ENCODE measurements at regions not wholly inside any gene's neighbourhood (a gene's known extent, or its start where the extent isn't known, plus 50 kb on each side); places are given as distances from the start of the nearest gene placed in this dataset.

DNA sequence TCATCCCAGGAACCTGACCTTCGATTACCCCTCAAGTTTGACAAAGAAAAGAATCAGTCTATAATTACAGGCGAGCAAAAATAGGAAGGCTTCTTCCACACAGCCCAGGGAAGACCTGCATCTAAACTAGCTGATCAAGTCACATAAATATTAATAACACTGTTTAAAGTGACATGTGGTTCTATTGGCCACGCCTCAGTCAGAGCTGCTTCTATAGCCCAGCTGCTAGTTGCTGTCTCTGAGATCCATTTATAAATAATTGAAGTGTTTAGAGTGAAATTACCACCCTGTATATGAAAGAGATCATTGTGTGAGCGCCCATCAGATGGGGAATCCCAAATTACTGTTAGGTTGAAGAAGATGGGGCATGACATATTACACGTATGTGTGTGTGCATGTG, 426.0 kb downstream of the CDH2 start:
- DNase-seq: no peak

DNA sequence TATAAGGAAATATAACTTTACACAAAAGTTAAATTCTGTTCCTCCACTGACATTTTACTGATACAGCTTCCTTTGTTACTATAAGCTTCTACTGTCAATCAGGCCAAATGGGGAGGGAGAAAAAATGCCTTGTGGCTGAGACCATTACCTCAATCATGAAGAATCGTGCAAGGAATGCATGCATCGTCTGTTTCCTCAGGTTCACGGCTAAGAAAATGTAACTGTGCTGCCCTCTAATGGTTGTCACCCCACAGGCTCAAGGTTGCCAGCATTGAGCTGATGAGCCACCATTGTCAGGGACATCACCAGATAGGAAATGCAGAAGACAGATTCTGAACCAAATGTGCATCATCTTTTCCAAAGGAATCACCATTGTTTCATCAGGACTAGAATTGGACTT, 426.9 kb downstream of the CDH2 start:
- no peak for DNase-seq

DNA sequence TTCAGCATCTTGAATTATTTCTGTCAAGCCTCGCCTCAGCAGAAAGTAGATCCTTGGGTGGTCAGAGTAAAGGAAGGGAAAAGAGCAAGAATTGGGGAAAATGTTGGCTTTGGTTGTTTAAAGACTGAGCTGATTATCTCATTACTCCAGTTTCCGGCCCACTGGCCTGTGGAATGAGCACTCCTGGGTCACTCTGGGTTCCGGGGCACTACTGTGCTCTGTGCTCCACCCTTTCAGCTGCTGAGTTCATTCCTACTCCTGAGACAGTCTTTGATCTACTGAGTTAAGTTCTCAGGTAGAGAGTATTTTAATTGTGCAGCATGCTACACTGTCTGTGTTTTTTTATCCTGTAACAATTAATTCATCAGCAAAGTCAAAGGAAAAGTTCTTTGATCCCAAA, 427.7 kb downstream of the CDH2 start:
- DNase-seq: no peak

DNA sequence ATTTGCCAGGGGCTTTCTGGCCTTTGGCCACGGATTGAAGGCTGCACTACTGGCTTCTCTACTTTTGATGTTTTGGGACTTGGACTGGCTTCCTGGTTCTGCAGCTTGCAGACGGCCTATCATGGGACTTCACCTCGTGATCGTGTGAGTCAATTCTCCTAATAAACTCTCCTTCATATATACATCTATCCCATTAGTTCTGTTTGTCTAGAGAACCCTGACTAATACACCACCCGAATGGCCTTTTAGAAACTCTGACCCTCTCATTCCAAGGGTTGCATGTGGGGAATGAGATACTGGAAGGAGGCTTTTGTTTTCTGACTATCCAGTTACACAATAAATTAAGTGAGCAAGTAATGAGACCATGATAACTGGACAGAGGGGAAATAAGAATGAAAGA, 430.7 kb downstream of the CDH2 start:
- no peak for DNase-seq

DNA sequence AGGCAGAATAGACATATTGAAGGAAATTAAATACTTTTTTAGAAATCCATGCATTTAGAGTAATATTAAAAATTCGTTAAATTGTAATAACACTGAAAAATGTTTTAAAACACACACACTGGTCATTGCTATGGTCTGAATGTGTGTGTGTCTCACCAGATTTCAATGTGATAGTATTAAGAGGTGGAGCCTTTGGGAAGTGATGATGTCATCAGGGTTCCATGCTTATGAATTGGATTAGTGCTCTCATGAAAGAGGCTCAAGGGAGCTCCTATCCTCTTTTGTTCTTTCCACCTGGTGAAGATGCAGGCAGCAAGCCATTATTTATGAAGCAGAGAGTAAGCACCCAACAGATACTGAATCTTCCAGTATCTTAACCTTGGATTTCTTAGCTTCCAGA, 441.8 kb downstream of the CDH2 start:
- no peak for DNase-seq

DNA sequence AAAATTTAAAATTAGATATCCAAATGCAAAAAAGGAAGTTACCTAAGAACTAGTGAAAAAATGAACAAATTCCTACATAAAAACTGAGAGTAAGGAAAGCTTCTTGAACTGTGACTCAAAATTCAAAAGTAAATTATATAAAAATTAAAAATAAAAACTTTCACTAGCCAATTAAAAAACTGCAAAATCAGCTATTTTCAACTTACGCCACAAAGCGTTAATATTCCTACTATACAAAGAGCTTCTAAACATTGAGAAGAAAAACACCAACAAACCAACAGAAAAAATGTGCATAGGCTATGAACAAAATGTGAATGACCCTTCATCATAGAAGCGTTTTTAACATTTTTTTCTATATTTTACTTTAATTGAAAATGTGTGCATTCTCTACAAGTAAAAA, 445.7 kb downstream of the CDH2 start:
- DNase-seq: no peak

DNA sequence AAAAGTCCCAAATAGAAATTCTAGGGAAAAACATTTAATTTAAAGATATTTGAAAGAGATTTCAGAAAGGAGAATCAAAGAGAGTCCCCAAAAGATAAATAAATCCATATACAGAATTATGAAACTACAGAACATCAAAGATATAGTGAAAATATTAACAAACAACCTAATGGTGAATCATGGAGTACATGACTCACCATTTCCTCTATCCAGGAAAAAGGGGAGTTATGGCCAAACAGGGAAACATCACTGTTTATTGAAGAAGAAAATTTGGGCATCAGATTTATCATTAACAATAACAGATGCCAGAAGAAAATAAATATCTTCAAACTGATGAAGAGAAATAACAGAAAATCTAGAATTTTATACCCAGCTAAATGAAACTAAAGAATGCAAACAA, 448.3 kb downstream of the CDH2 start:
- DNase-seq: no peak

DNA sequence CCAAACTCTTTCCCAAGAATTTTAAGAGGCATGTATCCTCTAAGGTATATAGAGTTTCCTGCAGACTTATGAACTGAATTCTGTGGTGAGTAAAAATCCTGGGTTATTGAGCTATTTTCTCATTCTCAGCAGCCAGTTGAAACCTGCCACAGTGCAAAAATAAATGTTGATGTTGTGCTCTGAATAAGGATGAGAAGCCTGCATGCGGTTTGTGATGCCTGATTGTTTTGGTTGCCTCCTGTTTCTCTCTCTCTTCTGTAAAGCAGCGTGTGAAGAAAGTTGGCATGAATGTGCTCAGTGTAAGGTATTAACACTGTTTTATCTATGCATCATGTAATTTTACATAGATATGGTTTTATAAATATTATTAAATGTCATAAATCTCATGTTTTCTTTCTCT, 452.6 kb downstream of the CDH2 start:
- no peak for DNase-seq

DNA sequence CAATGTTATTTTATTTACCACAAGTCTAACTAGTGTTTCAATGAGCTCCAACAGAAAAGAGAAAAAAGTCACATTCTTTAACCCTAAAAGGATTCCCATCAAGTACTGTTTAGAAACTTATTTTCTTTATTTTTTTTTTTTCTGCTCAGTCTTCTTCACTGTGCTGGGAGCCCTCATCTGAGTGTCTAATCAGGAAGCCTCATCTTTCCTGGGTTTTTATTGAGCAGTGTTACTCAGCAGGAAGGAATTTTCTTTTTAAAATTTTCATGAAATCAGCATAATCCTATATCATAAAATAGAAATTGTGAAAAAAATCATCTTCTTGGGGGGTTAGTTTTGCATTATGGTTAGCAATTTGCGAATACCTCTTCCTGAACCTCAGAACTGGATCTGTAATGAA, 453.8 kb downstream of the CDH2 start:
- DNase-seq: no peak

DNA sequence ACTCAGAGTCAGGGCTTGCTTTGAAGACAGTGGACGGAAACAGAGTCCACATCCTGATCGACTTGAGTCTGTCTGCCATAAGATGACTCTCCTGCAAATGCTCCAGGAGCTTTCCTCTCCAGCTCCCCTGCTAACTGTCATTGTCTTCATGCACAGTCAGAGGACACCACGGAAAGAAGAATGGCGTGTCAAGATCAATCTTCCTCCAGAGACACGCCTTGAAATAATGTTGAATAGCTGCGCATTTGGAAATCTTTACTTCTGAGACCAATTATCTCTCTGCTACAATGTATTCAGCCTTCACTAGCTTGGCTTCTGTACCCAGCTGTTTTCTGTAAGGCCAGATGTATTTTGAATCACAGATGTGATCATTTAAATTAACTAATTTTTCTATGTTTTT, 457.2 kb downstream of the CDH2 start:
- DNase-seq: no peak

DNA sequence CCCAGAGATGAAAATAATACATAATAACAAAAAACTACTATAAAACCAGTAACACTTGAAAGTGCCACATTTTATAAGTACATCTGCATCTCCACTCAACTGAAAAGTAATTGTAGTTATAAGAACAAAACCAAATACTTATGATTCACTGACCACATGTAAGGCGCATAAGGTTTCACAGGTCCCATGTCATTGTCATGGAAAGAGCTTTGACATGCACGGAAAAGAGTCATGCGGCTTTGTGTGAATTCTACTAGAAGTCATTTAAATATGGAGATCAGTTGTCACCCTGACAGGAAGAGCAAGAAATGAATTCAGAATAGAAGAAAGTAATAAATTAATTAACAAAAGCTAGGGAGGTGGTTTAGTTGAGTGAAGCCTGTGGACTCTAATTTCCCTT, 459.1 kb downstream of the CDH2 start:
- DNase-seq: no peak

DNA sequence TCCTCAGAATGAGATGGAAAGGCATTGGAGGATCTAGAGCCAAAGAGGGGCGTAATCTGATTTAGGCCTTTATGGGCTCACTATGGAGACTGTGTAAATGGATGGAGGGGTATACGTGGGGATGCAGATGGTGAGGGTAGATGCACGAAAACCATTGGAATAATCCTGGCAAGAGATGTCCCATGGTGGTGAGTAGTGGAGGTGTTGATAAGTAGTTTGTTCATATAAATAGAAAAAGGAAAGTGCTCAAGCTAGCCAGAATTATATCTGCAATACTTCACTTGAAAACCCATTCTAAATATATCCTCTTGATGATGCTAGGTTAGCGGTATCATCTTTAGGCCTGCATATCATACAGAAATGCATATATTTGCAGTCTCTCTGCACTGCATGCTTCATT, 459.7 kb downstream of the CDH2 start:
- no peak for DNase-seq

DNA sequence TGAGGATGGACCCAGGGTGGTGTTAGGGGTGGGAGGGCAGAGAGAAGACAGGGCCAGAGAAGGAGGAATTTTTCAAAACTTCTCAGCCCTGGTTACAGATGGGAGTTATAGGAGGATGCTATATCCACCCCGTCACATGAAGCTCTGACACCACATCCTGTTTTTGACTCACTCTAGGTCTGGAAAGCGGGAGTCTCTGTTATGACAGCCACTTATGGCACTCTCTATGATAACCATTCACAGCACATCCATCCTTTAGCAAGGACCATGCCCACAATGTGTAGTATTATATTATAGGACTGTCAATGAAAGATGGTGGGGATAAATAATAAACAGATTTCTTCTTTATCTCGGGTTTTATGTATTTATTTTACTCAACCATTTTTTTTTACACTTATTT, 461.2 kb downstream of the CDH2 start:
- DNase-seq: no peak

DNA sequence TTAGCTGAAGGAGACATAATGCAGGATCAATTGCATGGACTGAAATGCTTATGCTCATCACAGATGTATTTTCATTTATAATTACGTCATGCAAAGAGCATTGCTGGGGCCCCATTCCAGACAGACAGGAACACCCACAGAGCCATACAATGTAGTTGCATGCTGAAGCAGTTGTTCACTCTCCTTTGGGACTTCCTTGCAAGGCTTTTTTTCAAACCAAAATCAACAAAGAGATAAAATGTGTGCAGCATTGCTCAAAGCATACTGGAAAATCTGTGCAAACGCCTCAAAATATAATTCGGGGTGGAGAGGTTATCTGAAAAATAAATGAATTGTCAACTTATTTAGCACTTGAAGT, 463.2 kb downstream of the CDH2 start:
- peak; percentile 86 for DNase-seq

DNA sequence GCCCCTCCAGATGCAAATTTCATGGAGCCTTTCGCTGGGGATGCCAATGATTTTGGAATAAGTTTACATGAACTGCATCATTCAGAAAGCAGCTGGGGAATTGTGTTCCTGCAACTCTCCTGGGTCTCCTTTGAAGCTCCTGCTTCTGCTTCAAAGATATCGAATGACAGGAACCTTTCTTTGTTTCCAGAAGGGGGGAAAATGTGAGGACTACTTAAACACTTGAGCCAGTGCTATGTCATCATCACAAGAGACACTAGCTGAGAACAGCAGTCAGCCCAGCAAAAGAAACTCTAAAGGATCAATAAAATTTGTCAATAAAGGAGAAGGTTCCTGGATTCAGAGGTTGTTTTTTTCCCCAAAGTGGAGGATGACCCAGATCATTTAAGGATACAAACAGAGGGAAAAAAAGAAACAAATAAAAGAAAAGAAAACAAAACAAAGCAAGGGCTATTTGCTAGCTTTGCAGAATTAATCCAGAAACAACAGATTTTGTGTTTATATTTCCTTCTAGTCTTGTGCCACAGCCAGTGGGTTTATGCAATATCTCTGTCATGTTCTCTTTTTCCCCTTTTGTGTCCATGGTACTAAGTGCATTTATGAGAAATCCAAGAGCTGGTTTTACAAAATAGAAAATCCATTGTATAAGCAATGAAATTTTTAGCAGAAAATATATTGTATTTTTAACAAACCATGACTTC, 463.7 kb downstream of the CDH2 start:
- DNase-seq: peak; percentile 92

DNA sequence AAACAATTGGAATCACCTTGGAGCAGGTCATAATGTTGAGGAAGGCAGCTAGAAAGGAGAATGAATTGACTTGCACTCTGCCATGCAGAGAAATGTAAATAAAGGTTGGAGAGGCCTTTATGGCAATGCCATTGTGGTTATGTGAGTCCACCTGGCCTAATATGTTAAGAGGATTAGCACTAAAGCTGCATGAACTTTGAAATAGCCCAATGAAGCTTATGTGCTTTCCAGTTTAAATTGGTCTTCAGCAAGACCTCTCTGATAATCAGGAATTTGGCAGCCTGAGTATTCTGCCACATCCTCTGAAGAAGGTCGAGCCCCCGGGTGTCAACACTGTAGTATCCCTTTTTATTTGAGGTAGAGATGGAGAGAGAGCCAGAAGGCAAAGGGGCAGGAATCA, 464.9 kb downstream of the CDH2 start:
- no peak for DNase-seq

DNA sequence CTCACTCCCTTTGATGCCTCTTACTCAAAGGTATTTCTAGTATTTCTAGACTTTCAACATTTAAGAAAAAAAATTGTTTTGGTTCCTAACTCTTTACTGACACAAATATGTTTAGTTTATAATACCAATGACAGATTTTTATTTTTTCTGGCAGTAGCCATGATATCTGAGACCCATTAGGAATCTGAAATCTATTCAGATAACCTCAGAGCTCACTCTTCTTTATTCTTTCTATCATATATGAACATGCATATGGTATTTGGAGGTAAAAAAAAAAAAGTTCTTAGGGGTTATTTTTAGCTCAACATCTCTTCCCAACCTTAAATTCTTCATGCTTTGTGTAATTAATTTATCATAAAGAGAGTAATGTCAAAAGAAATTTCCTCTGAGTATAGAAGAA, 465.5 kb downstream of the CDH2 start:
- no peak for DNase-seq

DNA sequence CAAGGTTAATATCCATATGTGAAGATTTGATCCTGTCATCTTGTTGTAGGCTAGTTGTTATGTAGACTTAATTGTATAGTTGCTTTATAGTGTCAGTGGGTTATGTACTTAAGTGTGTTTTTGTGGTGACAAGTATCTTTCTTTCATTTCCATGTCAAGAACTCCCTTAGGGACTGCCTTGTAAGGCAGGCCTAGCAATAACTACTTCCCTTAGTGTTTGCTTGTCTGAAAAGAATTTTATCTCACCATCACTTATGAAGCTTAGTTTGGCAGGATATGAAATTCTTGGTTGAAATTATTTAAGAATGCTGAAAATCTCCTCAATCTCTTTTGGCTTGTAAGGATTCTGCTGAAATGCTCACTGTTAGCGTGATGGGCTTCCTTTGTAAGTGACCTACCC, 467.6 kb downstream of the CDH2 start:
- DNase-seq: no peak

DNA sequence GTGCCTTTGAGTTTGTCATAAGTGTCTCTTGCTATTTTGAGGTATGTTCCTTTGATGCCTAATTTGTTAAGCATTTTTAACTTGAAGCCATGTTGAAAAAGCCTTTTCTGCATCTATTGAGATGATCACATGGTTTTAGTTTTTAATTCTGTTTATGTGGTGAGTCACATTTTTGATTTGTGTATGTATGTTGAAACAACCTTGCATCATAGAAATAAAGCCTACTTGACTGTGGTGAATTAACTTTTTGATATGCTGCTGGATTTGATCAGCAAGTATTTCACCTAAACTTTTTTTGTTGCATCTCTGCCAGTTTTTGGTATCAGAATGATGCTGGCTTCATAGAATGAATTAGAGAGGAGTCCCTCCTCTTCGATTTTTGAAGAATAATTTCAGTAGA, 469.7 kb downstream of the CDH2 start:
- no peak for DNase-seq

DNA sequence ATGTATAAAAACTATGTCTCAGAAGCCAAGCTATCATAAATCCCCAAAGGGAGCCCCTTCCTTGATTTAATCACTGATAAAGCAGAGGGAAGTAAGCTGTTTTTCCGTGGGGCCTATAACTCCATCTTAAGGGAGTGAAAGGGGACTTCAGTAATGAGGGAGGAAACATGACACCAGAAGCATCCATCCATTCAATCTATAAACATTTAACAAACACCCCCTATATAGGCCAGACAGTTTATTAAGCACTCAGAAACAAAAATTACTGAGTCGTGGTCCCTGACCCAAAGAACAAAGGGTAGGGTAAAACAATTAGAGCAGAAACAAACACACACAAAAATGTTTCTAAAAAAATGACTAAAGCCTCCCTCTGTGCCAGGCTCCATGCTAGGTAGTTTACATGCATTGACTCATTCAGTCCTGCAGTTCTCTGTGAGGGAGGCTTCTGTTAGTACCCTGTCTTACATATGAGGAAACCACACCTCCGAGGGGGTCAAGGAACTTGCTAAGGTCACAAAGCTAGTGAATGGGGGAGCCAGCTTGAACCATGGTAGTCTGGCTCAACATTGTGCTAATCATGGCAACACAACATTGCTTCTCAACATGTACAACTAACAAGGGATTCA, 472.1 kb downstream of the CDH2 start:
- no peak for DNase-seq

DNA sequence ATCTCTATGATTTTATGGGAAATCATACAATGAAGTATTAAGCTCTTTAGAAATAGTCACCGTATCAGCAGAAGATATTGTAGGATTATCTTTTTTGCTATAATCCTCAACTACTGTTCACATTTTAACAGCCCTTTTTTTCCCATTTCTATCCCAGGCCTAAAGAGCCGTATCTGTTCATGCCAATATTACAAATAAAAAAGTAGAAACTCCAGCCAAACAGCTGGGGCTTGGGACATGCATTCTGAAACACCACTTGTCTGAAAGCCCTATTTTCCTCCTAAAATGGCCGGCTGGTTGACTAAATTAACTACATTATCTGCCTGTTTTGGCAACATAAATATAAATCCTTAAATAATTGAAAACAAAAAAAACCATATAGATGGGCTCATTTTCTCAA, 477.8 kb downstream of the CDH2 start:
- no peak for DNase-seq

DNA sequence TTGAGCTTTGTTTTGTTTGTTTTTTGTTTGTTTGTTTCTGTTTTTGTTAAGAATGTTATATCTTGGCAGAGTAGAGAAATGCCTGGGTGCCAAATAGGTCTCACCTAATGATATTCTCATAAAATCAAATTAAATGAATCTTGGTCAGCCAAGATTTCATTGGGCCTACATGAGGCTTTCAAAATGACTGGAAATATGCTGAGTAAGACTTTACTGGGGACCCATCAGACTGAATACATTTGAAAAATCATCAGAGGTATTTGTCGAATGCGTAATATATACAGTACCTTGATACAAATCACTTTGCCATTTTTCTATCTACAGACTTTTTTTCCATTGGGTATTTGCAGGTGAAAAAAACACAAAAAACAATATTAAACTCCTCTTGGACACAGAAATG, 480.8 kb downstream of the CDH2 start:
- no peak for DNase-seq

DNA sequence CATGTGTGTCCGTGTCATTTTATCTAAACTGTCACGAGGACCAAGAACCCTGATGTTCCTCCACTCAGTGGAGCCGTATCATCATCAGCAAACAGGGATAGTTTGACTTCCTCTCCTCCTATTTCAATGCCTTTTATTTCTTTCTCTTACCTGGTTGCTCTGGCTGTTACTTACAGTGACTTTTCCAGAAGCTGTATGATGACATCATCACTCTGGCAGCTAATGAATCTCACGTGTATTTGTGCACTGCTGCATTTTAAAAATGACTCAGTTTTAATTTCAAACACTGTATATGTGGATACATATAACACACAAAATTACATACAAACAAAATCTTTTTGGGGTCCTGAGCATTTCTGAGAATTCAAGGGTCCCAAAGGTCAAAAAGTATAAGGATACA, 481.4 kb downstream of the CDH2 start:
- no peak for DNase-seq

DNA sequence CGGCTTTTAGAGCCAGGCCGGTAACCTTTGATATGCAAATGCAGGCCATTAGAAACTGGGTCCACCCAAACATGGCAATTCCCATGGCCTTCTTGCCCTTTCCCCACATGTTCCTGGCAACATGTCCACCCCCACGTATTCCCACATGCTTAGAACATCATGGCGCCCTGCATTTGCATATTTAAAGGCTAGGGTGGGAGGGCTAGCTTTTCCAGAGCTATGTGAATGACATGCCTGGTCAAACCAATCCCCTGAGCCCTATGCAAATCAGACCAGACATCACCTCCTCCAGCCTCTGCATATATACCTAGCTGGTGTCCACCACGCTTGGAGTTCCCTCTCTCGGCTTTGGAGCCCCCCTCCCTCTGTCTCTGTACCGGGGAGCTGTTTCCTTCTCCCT, 481.9 kb downstream of the CDH2 start:
- DNase-seq: no peak

DNA sequence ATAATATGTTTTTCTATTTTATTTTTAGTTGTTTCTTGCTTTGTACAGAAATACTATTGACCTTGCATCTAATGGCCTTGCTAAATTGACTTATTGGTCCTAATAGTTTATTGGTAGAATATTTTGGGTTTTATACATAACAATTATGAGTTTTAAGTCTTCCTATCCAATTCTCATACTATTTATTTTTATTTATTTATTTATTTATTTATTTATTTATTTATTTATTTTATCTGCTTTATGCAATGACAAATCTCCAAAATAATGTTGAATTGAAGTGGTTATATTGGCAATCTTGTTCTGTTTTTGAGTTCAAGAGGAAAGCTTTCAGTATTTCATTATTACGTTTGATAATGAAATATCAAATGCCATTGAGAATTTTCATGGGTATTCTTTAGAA, 488.3 kb downstream of the CDH2 start:
- DNase-seq: no peak
